HG03460 (cell line): ENCODE measurements at regions not wholly inside any gene's neighbourhood (a gene's known extent, or its start where the extent isn't known, plus 50 kb on each side); places are given as distances from the start of the nearest gene placed in this dataset.
"Not testable (repeated sequence)": the region's sequence is repeated elsewhere in the genome, so short reads cannot be mapped to it uniquely, and the experiment has no call there.

Experiments
- ATAC-seq: cut with Tn5 transposase; IDR thresholded peaks from one replicate; pipeline ENCODE4 v1.9.1; 2021; ENCODE audit not compliant: unreplicated experiment

GRCh38 chr6:167208819-167209576 lies 51.2 kb upstream of the GPR31 start:
- ATAC-seq, result no peak

GRCh38 chr6:167209577-167209975 lies 51.8 kb upstream of the GPR31 start:
- ATAC-seq, result no peak

- no peak for ATAC-seq
These were observed 52.9 kb upstream of the GPR31 start for GRCh38 chr6:167210375-167211294.

- ATAC-seq, result no peak
These were observed 53.5 kb upstream of the GPR31 start for GRCh38 chr6:167211295-167211648.

GRCh38 chr6:167211881-167212712 lies 54.3 kb upstream of the GPR31 start:
- peak; percentile 32 for ATAC-seq

- peak; percentile 60 for ATAC-seq
These were observed 54.9 kb upstream of the GPR31 start for GRCh38 chr6:167212713-167213005.

GRCh38 chr6:167214206-167214605 lies 56.4 kb upstream of the GPR31 start:
- ATAC-seq, result no peak

GRCh38 chr6:167215429-167216250 lies 57.9 kb upstream of the GPR31 start:
- not testable (repeated sequence) for ATAC-seq

- ATAC-seq, result not testable (repeated sequence)
These were observed 58.7 kb upstream of the GPR31 start for GRCh38 chr6:167216390-167217050.

- not testable (repeated sequence) for ATAC-seq
These were observed 59.3 kb upstream of the GPR31 start for GRCh38 chr6:167217073-167217472.

GRCh38 chr6:167217951-167218759 lies 60.4 kb upstream of the GPR31 start:
- peak; percentile 81 for ATAC-seq

- ATAC-seq, result not testable (repeated sequence)
These were observed 61.3 kb upstream of the GPR31 start for GRCh38 chr6:167219079-167219478.

GRCh38 chr6:167219967-167220512 lies 62.3 kb upstream of the GPR31 start:
- ATAC-seq, result no peak

GRCh38 chr6:167221400-167222201 lies 63.8 kb upstream of the GPR31 start:
- ATAC-seq, result no peak

- not testable (repeated sequence) for ATAC-seq
These were observed 65.3 kb upstream of the UNC93A start for GRCh38 chr6:167225566-167226382.

- ATAC-seq, result no peak
These were observed 64.8 kb upstream of the UNC93A start for GRCh38 chr6:167226383-167226685.

GRCh38 chr6:167226791-167227190 lies 64.3 kb upstream of the UNC93A start:
- ATAC-seq, result no peak
